ENCODE measurements at regions not wholly inside any gene's neighbourhood (a gene's known extent, or its start where the extent isn't known, plus 50 kb on each side); places are given as distances from the start of the nearest gene placed in this dataset.
"Not testable (repeated sequence)": the region's sequence is repeated elsewhere in the genome, so short reads cannot be mapped to it uniquely, and the experiment has no call there.

- TF ChIP-seq CTCF (IDR thresholded peaks at IDR 0.05; ENCODE audit: insufficient read depth, low read length, severe bottlenecking): no peak
- Histone ChIP-seq H3K4me3 (ENCODE audit: low read depth, low read length) (no peak overlapping the region), H3K27me3 (ENCODE audit: control insufficient read depth, insufficient read depth, low read length) (peaks cover 4% of the 10 kb centered on the region), H3K36me3 (ENCODE audit: control insufficient read depth, insufficient read depth, low read length) (no peaks in the 10 kb centered on the region)
- no peak for FAIRE-seq
- peak; percentile 90 for DNase-seq (ENCODE audit: low read depth)
Measured at GRCh38 chr12:91722072-91722471, 423.6 kb downstream of the BTG1 start.

- no peak for FAIRE-seq
- no peak for TF ChIP-seq CTCF (IDR thresholded peaks at IDR 0.05; ENCODE audit: insufficient read depth, low read length, severe bottlenecking)
- no peak overlapping the region for H3K4me3 ChIP-seq (ENCODE audit: low read depth, low read length)
- peaks cover 4% of the 10 kb centered on the region for H3K27me3 ChIP-seq (ENCODE audit: control insufficient read depth, insufficient read depth, low read length)
- no peak for DNase-seq (ENCODE audit: low read depth)
- H3K36me3 ChIP-seq (ENCODE audit: control insufficient read depth, insufficient read depth, low read length): no peaks in the 10 kb centered on the region
Measured at GRCh38 chr12:91721023-91721422, 424.6 kb downstream of the BTG1 start.

GRCh38 chr12:91718326-91718725 is 427.3 kb downstream of the BTG1 start:
- Histone ChIP-seq H3K4me3 (ENCODE audit: low read depth, low read length) (no peak overlapping the region), H3K36me3 (ENCODE audit: control insufficient read depth, insufficient read depth, low read length) (no peaks in the 10 kb centered on the region), H3K27me3 (ENCODE audit: control insufficient read depth, insufficient read depth, low read length) (no peaks in the 10 kb centered on the region)
- no peak for TF ChIP-seq CTCF (IDR thresholded peaks at IDR 0.05; ENCODE audit: insufficient read depth, low read length, severe bottlenecking)
- FAIRE-seq (no peak), DNase-seq (ENCODE audit: low read depth) (no peak)

GRCh38 chr12:91717804-91718203 is 427.8 kb downstream of the BTG1 start:
- no peak overlapping the region for H3K4me3 ChIP-seq (ENCODE audit: low read depth, low read length)
- no peak for TF ChIP-seq CTCF (IDR thresholded peaks at IDR 0.05; ENCODE audit: insufficient read depth, low read length, severe bottlenecking)
- DNase-seq (ENCODE audit: low read depth) (peak; percentile 8), FAIRE-seq (no peak)
- no peaks in the 10 kb centered on the region for H3K36me3 ChIP-seq (ENCODE audit: control insufficient read depth, insufficient read depth, low read length)
- H3K27me3 ChIP-seq (ENCODE audit: control insufficient read depth, insufficient read depth, low read length): no peaks in the 10 kb centered on the region

- not testable (repeated sequence) for H3K4me3 ChIP-seq (ENCODE audit: low read depth, low read length); H3K36me3 ChIP-seq (ENCODE audit: control insufficient read depth, insufficient read depth, low read length); FAIRE-seq; H3K27me3 ChIP-seq (ENCODE audit: control insufficient read depth, insufficient read depth, low read length); DNase-seq (ENCODE audit: low read depth)
Measured at GRCh38 chr12:91711925-91712324, 433.7 kb downstream of the BTG1 start.

- Histone ChIP-seq H3K27me3 (ENCODE audit: control insufficient read depth, insufficient read depth, low read length) (no peaks in the 10 kb centered on the region), H3K4me3 (ENCODE audit: low read depth, low read length) (no peak overlapping the region), H3K36me3 (ENCODE audit: control insufficient read depth, insufficient read depth, low read length) (no peaks in the 10 kb centered on the region)
- no peak for TF ChIP-seq CTCF (IDR thresholded peaks at IDR 0.05; ENCODE audit: insufficient read depth, low read length, severe bottlenecking)
- FAIRE-seq: no peak
- DNase-seq (ENCODE audit: low read depth): no peak
Measured at GRCh38 chr12:91706466-91706865, 439.2 kb downstream of the BTG1 start.

All from bronchial epithelial cell (primary cell).